ENCODE measurements at regions not wholly inside any gene's neighbourhood (a gene's known extent, or its start where the extent isn't known, plus 50 kb on each side); places are given as distances from the start of the nearest gene placed in this dataset.

DNA sequence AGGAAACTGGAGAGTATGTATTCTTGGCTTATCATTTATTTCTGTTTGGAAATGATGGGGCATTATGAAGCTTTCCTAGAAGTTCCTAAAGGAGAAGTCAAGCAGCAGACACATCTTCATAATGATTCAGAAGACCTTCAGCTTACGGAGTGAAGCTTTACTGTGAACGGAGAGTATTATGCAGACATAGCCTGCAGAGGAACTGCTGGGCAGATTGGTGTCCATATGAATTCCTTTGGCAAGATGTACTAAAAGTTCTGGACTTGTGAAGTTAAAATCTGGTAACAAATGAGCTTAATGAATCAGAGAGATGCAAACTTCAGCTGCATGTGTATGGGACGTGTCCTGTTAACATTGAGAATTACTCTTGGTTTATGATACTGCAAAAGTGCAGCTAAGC, 60.1 kb downstream of the NABP1 start:
- ATAC-seq (no peak), DNase-seq (no peak)

DNA sequence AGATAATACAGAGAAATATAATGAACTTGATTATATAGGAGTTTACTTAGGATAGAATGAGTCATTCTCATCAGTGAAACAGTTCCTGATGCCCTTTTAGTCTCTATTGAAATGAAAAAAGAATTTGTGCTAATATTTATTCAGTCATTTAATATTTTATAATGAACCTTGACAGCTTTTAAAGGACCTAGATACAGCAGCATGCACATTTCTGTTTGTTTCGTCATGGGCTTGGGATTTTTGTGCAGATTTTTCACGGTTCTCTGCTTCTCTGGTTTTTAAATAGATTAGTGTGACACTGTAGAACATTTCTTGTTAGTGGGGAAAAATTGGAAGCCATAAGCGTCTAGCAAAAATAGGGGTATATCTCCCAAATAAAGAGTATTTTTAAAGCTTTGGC, 60.7 kb downstream of the NABP1 start:
- no peak for ATAC-seq
- DNase-seq: no peak

DNA sequence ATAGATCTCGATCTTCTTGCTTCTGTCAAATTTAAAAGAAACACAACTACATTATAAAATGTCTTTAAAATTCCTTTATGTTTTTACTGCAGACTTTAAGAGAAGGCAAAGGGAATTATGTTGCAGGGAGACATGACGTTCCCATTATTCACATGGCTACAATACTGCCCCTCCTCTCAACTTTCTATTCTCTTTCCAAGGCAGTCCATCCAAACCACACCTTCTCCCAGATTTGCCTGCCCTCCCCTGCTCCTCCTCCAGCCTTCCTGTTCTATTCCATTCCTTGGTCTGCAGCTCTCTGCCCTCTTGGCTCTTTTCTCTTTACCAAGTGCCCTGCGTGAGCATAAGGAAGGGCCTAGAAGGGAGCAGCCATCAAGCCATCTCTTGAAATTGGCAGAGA, 61.3 kb downstream of the NABP1 start:
- DNase-seq (no peak), ATAC-seq (no peak)

DNA sequence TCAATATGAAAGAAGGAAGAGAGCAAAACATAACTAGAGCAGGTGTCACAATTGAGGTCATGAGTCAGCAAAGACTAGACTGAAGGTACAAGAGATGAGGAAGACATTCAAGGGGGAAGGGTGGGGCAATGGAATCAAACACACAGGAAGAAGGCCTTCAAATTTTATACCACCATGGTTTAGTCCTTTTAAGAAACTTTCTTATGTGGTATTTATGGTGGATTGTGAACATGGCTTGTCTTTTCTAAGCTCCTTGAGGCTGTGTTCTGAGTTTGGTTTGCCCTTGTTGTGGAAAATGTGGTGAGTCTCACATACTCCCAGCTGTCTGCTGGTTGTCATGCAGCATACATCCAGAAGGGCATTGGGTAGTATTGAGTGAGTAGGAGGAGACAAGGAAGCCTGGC, 62.1 kb downstream of the NABP1 start:
- DNase-seq: peak; percentile 11
- peak; percentile 99 for ATAC-seq

DNA sequence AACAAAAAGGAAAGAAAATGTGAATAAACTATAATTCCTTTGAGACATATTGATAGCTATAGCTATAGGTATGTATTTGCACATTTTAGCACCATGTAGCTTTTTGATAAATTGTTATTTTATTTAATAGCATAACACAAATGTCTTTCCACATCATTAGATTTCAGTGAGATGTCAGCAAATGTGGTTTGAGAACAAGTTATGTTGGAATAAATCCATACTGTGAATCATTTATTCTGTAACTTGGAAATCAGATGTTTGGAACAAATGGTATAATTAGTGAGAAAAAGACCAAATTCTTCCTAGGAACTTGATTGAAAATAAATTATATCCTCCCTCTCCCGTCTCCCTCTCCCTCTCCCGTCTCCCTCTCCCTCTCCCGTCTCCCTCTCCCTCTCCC, 62.8 kb downstream of the NABP1 start:
- no peak for ATAC-seq

DNA sequence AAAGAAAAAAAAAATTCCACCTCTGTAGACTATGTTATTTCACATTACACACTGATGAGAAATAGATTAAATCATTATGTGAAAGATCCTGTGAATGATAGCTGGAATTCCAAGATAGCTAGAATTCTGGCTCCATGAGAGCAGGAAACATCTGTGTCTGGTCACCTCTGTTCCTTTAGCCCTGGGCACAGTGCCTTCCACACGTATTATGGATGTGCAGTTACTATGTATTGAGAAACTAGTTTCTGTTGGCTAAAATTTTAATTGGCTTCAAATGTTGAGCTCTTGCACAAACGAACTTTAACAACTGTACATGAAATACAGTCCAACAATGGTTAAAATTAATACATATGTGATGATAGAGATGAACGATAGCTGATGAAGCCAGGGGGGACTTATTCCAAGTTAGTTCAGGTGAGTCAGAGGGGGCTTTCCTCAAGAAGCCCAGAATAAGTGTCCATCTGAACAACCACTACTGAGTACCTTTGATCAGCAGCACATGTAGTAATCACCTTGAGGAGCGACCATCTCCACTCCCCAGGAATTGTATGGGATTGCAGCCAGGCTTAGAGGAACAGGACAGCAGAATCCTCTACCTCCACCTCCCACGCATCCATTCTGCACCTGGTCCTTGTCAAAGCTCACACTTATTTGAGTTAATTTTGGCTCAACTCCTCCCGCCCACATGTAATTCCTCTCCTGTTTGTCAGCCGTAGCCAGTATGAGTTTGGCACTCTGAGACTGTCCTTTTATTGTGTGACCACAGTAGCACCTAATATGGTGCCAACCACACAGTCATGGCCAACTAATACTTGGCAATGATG, 68.6 kb downstream of the NABP1 start:
- ATAC-seq: no peak
- no peak for DNase-seq

More for the DNA sequence above, 62.8 kb downstream of the NABP1 start:
- DNase-seq: no peak

DNA sequence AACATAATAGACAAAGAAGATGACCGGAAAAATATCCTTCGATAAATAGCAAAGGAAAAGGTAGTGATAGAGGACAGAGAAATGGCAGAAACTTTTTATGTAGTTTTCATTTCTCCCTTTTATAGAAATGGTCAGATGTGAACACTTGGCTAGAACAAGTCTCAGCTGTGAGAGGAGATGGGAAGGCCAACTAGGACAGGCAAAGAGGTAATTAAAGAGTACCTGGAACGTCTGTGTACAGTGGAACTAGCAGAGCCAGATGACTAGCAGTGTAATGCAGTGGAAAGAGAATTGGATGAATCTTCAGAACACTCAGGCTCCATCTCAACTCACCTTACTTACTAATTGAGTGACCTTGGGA, 69.2 kb downstream of the NABP1 start:
- DNase-seq (no peak), ATAC-seq (no peak)

DNA sequence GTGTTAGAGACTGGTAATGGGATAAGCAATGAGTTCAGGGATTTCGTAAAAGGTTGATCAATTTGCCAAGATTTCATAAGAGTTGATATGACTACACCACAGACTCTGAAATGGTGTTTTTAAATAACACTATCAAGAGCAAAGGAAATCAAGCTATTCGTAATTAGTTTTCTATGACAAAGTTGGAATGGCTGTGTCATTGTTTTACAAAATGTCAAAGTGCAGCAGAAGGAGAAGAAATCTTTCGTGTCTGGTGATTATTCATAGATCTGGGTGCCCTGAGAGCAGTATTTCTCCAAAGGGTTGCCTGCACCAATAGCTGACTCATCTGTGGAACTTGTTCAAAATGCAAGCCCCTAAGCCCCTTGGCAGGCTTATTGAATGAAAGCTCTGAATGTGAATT, 70.1 kb downstream of the NABP1 start:
- ATAC-seq: peak; percentile 64
- no peak for DNase-seq

DNA sequence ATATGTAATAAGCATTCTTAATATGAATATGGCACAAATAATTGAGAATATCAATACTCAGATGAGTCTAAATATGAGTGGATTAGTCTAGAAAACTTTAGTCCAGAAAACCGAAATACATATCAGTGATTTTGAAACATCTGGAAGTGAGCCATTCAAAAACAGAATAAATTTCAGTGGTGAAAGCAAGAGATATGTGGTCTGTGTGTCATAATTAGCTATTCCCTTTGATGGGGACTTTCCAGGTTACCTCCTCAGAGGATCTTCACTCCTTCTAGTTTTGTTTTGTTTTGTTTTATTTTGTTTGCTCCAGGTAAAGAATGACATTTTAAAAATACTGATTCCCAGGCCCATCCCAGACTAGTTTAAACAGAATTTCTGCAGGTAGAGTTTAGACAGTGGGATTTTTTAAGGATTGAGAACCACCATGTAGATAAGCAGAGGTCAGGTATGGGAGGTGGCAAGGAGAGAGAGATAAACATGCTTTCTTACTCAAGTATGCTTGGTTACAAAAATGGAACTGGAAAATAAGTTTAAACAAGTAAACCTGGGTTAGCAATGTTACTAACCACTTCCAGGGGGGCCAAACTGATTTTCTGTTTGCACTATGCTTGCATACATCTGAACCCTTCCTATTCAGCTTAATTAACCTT, 70.7 kb downstream of the NABP1 start:
- peak; percentile 74 for ATAC-seq
- DNase-seq: no peak

DNA sequence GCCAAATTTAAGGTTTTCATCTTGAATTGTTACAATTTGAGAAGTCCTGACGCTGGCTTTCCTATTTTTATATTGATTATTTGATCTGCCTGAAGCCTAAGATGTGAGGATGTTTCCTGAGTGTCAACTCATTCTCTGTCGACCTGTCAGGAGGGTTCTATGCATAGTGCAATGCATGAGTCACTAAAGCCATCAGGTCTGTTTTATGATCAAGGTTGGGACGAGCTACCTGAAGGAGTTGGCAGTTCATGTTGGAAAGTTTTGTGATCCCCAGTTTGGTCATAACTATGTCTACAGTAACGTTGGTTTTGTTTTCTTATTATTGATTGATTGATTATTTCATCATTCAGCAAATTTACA, 71.2 kb downstream of the NABP1 start:
- ATAC-seq: no peak
- no peak for DNase-seq

DNA sequence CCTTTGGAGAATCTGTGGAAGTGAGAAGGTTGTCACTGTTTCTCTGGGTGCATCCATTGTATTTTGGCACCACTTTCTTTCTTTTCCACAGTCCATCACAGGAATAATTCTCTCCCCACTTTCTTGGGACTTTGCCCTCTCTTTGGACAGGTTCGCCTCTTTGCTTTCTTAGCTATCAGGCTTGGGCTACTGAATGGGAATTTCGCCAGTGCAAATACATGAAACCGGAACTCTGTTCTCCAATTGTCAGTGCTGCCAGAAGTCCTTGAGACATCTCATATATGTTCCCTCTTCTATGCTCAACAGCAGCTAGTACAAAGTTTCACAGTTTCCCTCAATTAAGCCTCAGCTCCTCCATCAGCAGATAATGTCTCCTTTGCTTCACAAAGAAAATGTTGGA, 76.2 kb downstream of the NABP1 start:
- DNase-seq: no peak
- no peak for ATAC-seq

DNA sequence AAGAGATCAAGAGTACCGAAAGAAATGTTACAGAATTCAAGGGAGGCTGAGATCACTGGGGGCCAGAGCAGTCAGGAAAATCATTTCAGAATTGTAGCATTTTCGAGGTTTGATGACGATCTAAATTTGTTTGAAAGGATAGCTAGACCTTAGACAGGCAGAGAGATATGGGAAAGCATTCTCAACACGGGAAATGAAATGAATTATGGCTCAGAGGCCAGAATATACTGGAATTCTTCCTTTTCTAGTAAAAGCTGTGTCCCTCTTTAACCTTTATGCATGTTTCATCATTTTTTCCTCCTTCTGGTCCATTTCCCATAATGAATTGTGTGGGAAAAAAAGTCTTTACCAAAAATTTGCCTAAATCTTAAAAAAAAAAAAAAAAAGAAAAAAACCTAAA, 78.8 kb downstream of the NABP1 start:
- ATAC-seq (no peak), DNase-seq (no peak)

DNA sequence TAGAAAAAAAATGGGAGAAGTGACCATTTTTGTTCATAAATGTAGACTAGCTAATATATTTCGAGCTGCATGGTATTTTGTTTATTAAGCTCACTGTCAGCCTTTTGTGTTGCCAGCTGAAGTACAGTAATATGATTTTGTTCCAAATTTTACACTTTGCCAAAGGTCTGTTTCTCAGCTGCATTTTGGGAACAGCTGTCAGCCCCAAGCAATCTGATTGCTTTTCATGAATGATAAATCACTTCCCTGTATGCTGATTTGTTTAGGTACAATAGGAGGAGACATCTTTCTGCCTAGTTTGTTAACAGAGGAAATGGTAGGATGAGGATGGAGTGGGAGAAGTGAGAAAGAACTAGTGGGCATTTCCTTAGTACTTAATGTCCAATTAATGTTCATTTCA, 79.3 kb downstream of the NABP1 start:
- ATAC-seq: no peak
- DNase-seq: no peak

DNA sequence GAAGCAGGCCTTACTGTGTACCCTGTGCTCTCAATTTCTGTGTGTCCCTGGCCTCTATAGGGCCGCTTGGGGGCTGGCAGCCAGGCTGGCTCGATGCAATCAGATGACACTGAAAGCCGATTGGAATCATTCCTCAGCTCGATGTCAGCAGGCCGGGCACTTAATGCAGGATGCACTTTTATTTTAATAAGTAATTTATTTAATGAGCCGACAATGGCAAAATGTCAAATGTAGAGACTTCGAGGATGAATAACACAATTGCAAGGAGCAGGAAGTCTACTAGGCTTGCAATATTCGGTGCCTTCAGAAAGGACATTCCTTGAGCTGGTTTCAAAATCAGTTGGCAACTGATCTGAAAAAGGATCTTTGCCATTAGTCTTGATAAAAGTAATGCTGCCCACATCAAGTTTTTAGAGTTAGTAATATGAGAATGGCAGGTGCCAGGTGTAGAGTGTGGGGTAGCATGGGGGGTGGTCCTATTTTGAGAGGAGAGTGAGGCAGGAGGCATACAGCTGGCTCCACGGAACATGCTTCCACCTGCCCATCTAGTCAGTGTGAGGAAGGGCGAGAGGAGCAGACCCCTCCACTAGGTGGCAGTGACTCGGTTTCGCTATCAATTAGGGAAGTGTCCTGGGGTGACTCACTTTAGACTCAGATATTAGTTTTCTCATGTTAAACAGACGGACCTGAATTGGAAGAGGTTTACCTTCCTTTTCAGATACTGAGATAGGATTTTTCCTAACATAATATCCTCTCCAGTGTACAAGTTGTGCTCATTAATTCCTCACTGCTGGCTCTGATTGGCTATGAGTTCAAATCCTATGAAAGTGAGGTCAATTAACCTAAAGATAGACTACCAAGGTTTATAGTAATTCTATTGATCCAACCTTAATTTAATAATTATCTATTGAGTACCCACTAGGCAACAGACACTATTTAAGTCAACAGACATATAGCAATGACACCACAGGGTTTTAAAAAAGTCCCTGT, 80.9 kb downstream of the NABP1 start:
- ATAC-seq (peak; percentile 95), DNase-seq (peak; percentile 57)

DNA sequence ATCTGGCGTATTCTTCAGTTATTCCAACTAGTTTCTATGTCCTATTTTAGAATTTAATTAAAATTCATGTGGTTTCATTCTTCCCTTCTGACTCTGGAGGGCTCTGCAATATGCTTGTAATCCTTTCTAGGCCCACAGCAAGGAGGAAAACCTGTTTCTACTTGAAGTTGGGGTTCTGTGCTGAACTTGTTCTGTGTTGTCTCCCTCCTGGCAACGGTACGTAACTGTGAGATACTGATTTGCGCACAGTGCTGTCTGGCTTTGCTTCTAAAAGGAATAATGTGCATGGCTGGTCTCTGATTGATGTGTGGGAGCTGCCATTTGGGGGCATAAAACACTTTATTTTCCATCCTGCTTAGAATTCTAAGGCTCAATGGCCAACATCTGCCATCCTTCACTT, 81.7 kb downstream of the NABP1 start:
- ATAC-seq: no peak
- no peak for DNase-seq

DNA sequence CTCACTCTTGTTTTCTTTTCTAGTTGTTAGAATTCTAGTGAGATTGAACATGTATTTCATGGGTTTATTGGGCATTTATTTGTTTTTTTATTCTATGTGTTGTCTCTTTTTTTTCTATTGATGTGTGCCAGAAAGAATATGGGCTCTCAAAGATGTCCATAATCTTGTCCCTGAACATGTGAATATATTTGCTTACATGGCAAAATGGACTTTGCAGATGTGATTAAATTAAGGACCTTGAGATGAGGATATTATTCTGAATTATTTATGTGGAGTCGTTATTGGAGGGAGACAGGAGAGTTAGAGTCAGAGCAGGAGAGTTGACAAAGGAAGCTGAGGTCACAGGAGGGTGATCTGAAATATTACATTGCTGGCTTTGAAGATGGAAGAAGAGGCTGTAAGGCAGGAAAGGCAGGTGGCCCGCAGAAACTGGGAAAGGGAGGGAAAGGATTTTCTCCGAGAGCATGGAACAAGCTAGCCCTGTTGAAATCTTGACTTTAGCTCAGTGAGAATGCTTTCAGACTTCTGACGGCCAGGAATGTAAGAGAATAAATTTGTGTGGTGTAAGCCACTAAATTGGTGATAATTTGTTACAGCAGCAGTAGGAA, 82.8 kb downstream of the NABP1 start:
- no peak for DNase-seq
- ATAC-seq: no peak

DNA sequence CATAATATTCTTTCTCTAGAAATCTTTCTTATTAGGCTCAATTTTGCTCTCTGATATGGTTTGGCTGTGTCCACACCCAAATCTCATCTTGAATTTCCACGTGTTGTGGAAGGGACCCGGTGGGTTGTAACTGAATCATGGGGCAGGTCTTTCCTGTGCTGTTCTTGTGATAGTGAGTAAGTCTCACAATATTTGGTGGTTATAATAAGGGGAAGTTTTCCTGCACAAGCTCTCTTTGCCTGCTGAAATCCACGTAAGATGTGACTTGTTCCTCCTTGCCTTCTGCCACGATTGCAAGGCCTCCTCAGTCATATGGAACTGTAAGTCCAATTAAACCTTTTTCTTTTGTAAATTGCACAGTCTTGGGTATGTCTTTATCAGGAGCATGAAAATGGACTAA, 73.8 kb downstream of the CAVIN2 start:
- DNase-seq: no peak
- ATAC-seq: no peak

DNA sequence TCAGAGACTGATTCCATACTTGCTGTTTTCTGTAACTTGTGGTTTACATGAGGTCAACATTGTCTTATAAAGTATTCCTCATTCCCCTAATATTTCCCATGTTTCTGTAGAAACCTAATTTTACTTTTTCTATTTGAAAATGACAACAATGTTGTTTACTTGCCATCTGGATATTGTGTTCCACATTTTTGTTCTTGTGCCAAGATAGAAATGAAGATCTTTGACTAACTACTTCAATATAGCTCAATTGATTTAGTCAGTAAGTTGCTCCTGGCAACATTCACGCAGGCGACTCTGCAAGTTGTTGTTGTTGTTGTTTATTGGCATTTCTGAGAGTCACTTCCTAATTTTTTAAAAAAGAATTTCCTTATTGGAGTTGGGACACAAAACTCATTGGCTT, 69.5 kb downstream of the CAVIN2 start:
- DNase-seq (no peak), ATAC-seq (no peak)

DNA sequence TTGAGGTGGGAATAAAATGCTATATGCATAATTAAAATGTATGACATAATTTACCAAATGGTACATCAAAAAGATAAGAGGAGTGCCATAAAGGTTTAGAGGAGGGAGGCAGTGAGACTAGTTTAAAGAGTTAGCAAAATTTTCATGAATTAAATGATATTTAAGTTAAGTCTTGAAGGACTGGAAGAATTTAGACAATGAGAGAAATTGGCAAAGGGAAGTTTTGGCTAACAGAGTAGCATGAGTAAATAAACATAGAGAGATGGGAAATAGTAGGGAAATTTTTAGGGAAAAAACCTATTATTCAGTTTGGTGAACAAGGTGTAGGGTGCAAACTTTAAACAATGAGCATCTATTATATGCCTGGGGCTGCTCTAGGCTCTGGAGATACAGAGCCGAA, 68.8 kb downstream of the CAVIN2 start:
- DNase-seq: no peak
- no peak for ATAC-seq

DNA sequence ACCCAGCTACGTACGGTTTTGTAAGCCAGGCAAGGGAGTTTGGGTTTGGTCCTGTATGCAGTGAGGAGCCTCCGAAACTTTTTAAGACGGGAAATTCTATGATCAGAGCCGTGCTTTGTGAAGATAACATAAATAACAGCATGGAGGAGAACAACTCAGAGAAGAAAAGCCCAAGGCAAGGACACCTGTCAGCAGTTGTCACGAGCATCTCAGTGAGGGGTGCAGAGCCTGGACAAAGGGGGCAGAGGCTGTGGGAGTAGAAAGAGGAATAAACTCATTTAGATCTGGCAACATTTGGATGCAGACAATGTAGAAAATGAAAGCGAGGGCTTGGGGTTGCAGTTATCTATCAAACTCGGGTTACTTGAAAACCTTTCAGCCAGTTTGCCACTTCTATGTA, 64.5 kb downstream of the CAVIN2 start:
- DNase-seq (no peak), ATAC-seq (no peak)

DNA sequence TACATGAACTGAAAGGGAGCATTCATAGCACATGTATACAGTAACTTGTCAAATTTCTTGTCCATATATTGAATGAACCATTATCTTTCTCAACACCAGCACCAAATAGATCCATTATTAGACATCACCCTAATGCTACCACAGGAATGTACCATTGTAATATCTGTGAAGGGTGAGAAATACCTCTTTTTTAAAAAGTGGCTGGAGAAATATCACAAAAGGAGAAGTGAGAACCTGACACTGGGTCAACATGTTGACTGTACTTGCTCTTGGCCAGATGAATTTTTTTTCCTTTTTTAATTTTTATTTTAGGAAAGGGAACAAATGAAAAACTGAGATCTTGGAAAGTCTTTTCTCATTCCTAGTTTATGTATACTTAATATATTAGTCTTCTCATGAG, 63.5 kb downstream of the CAVIN2 start:
- DNase-seq (no peak), ATAC-seq (no peak)

Measured in stimulated activated naive CD8-positive, alpha-beta T cell treated with anti-CD3 and anti-CD28 coated beads, Interleukin-15, Interleukin-2, amounts not matched to agents 100 U/mL and 50 U/mL, for 24 hours (primary cell).